Neuronal stem cell (in vitro differentiated cells): ENCODE measurements at regions not wholly inside any gene's neighbourhood (a gene's known extent, or its start where the extent isn't known, plus 50 kb on each side); places are given as distances from the start of the nearest gene placed in this dataset.

Source experiments
- DNase-seq: peaks from one replicate; pipeline ENCODE4 v3.0.0-alpha.2; 2013; ENCODE audit warnings: low spot score
- H2AFZ ChIP-seq: one replicate; pipeline ENCODE4 v1.6.1; 2013; ENCODE audit warnings: mild to moderate bottlenecking, low read length, inconsistent platforms
- H2AK5ac ChIP-seq: 2 replicates; pipeline ENCODE4 v1.6.1; 2013; ENCODE audit warnings: low read depth, mild to moderate bottlenecking, inconsistent platforms, low read length, moderate library complexity, mixed read lengths
- H2BK120ac ChIP-seq: 2 replicates; pipeline ENCODE4 v1.6.1; 2013; ENCODE audit warnings: low read depth, mild to moderate bottlenecking, inconsistent platforms, low read length, moderate library complexity, mixed read lengths
- H2BK12ac ChIP-seq: one replicate; pipeline ENCODE4 v1.6.1; 2013; ENCODE audit warnings: low read length, inconsistent platforms
- H2BK15ac ChIP-seq: 2 replicates; pipeline ENCODE4 v1.6.1; 2013; ENCODE audit warnings: mild to moderate bottlenecking, low read length, inconsistent platforms, mixed read lengths
- H2BK5ac ChIP-seq: one replicate; pipeline ENCODE4 v1.6.1; 2013; ENCODE audit warnings: inconsistent platforms, mild to moderate bottlenecking, low read length, moderate library complexity
- H3K14ac ChIP-seq: one replicate; pipeline ENCODE4 v1.6.1; 2013; ENCODE audit warnings: low read length, inconsistent platforms
- H3K18ac ChIP-seq: 2 replicates; pipeline ENCODE4 v1.6.1; 2013; ENCODE audit warnings: low read length, inconsistent platforms
- H3K23ac ChIP-seq: 2 replicates; pipeline ENCODE4 v1.6.1; 2013; ENCODE audit warnings: low read depth, mild to moderate bottlenecking, mixed read lengths, low read length, inconsistent platforms; ENCODE audit not compliant: poor library complexity
- H3K27ac ChIP-seq: replicated peaks from 3 replicates; pipeline ENCODE4 v1.5.1; 2013; ENCODE audit warnings: low read length, inconsistent platforms
- H3K27me3 ChIP-seq, 3 experiments: 2 replicates each; pipeline ENCODE4 v1.6.1; 2013; ENCODE audit warnings: low read length in 3 of 3, mild to moderate bottlenecking in 2 of 3, inconsistent platforms in 1 of 3, low read depth in 1 of 3, mixed read lengths in 1 of 3, moderate library complexity in 1 of 3; ENCODE audit not compliant: control insufficient read depth in 3 of 3, insufficient read depth in 3 of 3
- H3K36me3 ChIP-seq, 2 donors: replicated peaks in 1 of 2; 2 replicates each; pipeline ENCODE4 v1.6.1; 2013; ENCODE audit warnings: low read length in 2 of 2; ENCODE audit not compliant: control insufficient read depth in 2 of 2, insufficient read depth in 2 of 2
- H3K4ac ChIP-seq: 2 replicates; pipeline ENCODE4 v1.6.1; 2013; ENCODE audit warnings: inconsistent platforms, mild to moderate bottlenecking, low read length, moderate library complexity
- H3K4me1 ChIP-seq, 2 donors: 1 replicate in 1 of 2; 2 replicates in 1 of 2; pipeline ENCODE4 v1.6.1; 2013; ENCODE audit warnings: low read length in 2 of 2, low read depth in 1 of 2; ENCODE audit not compliant: control insufficient read depth in 2 of 2, insufficient read depth in 1 of 2
- H3K4me2 ChIP-seq: one replicate; pipeline ENCODE4 v1.6.1; 2013; ENCODE audit warnings: mild to moderate bottlenecking, low read length, inconsistent platforms; ENCODE audit not compliant: insufficient read depth, poor library complexity, severe bottlenecking
- H3K4me3 ChIP-seq, 2 donors: 2 replicates each; pipeline ENCODE4 v1.5.1; 2013; ENCODE audit warnings: low read length in 2 of 2, mild to moderate bottlenecking in 2 of 2, inconsistent platforms in 1 of 2, moderate library complexity in 1 of 2
- H3K79me1 ChIP-seq: one replicate; pipeline ENCODE4 v1.6.1; 2013; ENCODE audit warnings: low read depth, mild to moderate bottlenecking, inconsistent platforms, low read length, moderate library complexity
- H3K9ac ChIP-seq: one replicate; pipeline ENCODE4 v1.6.1; 2013; ENCODE audit warnings: mild to moderate bottlenecking, low read depth, low read length, inconsistent platforms; ENCODE audit not compliant: poor library complexity
- H3K9me3 ChIP-seq, 2 donors: replicated peaks in 1 of 2; 2 replicates each; pipeline versions ENCODE3 to v1.6.1; 2013; ENCODE audit warnings: low read length in 2 of 2, mild to moderate bottlenecking in 2 of 2, inconsistent platforms in 1 of 2, low read depth in 1 of 2, mixed read lengths in 1 of 2, moderate library complexity in 1 of 2; ENCODE audit not compliant: control insufficient read depth in 2 of 2, insufficient read depth in 1 of 2
- H4K8ac ChIP-seq: one replicate; pipeline ENCODE4 v1.6.1; 2013; ENCODE audit warnings: low read depth, mild to moderate bottlenecking, inconsistent platforms, low read length, moderate library complexity
- H4K91ac ChIP-seq: one replicate; pipeline ENCODE4 v1.6.1; 2013; ENCODE audit warnings: low read length, low read depth, mild to moderate bottlenecking, inconsistent platforms; ENCODE audit not compliant: poor library complexity
- WGBS, 2 donors: extraction: QIAGEN DNeasy Blood & Tissue Kit; methylation state at CpG; one replicate each; pipeline ENCODE4 v1.1.7; 2013; ENCODE audit warnings: missing lambda C conversion rate in 2 of 2, mixed read lengths in 1 of 2; ENCODE audit not compliant: insufficient read length in 2 of 2, insufficient replicate concordance in 1 of 2; ENCODE audit errors: extremely low coverage in 2 of 2; 5-methylcytosine and 5-hydroxymethylcytosine counted together

DNA sequence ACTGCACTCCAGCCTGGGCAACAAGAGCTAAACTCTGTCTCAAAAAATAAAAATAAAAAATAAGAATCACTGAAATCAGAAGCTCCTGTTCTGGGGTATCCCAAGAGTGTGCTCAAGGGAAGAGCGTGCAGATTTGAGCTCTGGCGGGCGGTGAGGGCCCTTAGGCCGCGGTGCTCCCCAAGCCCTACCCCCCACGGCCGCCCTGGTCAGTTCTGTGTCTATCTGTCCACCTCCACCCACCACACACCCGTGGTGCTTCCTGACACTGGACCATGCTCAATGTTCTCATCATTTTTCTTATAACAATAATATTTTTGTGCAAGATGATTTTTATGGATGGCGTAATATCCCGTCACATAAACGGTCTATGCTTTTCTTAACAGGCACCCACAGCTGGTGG, 71.1 kb downstream of the RTL6 start:
- Histone ChIP-seq H3K36me3 (no peaks in the 10 kb centered on the region), H3K4ac (no peak overlapping the region), H3K23ac (no peak overlapping the region), H3K9me3 (no peaks in the 10 kb centered on the region), H3K4me2 (no peak overlapping the region), H4K8ac (no peak overlapping the region), H2BK120ac (no peak overlapping the region), H2BK12ac (no peak overlapping the region), H3K27me3 (peaks cover 0 to 4% (median 0%) of the 10 kb centered on the region in 3 experiments), H3K79me1 (no peaks in the 10 kb centered on the region), H3K18ac (no peak overlapping the region), H2AFZ (no peak overlapping the region), H2AK5ac (no peak overlapping the region), H4K91ac (no peak overlapping the region), H3K9ac (no peak overlapping the region), H3K14ac (no peak overlapping the region), H3K4me3 (no peak overlapping the region), H3K27ac (no peak overlapping the region), H3K4me1 (peaks cover 9 to 10% of the 10 kb centered on the region in 2 donors), H2BK15ac (no peak overlapping the region), H2BK5ac (no peak overlapping the region)
- no CpG with 5 or more reads among the region's 11 CpGs for WGBS, 2 donors
- DNase-seq, result no peak

DNA sequence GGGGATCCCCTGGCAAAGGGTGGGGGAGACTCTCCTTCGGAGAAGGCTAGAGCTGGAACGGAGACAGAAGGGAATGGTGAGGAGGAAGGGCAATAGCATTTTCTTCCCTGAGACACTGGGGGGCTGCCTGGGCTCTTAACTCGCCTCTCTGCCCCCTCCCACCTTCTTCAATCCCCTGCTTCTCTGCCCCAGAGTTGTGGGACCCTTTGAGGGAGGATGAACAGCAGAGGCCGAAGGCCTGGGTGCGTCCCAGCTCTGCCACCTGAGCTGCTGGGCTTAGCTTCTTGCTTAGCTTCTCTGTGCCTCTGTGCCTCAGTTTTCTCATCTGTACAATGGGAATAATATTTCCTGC, 72.4 kb downstream of the RTL6 start:
- Histone ChIP-seq H3K9me3 (no peaks in the 10 kb centered on the region), H2BK12ac (no peak overlapping the region), H2BK5ac (no peak overlapping the region), H3K9ac (no peak overlapping the region), H3K23ac (no peak overlapping the region), H2BK120ac (no peak overlapping the region), H2AK5ac (no peak overlapping the region), H3K14ac (no peak overlapping the region), H2BK15ac (no peak overlapping the region), H3K4me1 (peaks cover 10 to 11% of the 10 kb centered on the region in 2 donors), H4K8ac (no peak overlapping the region), H3K4me3 (no peak overlapping the region), H3K4me2 (no peak overlapping the region), H3K18ac (no peak overlapping the region), H3K27me3 (no peaks in the 10 kb centered on the region), H4K91ac (no peak overlapping the region), H3K4ac (no peak overlapping the region), H2AFZ (no peak overlapping the region), H3K27ac (no peak overlapping the region), H3K36me3 (no peaks in the 10 kb centered on the region), H3K79me1 (no peaks in the 10 kb centered on the region)
- DNase-seq, result no peak
- no CpG with 5 or more reads among the region's 5 CpGs for WGBS, 2 donors

DNA sequence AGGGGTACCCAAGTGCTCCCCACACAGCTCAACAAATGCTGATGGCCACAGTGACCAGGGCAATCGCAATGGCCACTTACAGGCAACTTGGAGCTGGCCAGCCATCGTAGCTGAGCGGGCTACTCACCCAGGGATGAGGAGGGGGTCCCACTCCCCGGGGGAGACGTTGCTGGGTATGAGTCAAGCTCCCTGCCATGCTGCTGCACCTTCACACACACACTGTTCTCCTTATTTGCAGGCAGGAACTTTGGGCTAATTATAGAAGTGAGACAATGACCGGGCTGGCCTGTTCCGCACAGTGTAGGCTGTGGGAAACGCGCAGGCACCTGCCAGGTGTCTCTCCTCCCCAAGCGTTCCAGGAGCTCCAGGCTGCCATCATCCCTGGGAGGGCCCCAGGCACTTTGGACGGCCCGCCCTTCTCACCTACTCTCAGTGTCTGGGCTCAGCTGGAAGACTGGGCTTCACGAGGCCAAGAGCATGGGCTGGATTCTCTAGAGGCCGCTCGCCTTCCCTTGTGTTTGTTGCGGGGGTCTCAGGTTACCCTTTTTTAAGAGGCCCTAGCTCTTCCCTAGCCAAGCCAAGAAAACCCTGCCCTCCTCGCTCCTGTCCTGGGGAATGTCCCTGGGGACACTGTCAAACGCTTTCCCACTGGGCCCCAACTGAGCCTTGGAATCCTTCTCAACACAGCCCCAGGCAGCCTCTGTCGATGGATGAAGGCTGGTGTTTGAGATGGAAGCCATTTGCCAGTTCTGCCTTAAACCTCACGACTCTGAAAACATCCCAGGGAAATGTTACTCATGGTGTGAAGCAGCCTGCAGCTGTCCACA, 73.0 kb downstream of the RTL6 start:
- peak overlapping the region; percentile 26 for H2AK5ac ChIP-seq
- DNase-seq, result no peak

DNA sequence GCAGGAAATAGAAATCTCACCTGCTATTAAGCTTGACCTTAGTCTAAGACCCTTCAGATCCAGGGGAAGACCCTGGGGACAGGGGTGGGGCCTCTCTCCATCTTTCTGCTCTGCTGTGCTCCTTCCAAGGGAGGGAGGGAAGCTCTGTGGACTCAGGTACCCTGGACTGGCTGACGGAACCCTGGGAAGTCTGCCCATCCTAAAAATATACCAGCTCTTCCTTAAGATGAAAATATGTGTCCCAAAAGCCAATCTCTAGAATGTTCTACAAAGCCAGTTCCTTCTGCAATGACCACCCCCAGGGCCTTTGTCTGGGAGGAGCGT, 73.7 kb downstream of the RTL6 start:
- Histone ChIP-seq H3K23ac (no peak overlapping the region), H3K4me3 (no peak overlapping the region), H3K4me1 (peaks cover 7 to 11% of the 10 kb centered on the region in 2 donors), H3K36me3 (no peaks in the 10 kb centered on the region), H4K8ac (no peak overlapping the region), H4K91ac (no peak overlapping the region), H3K27ac (no peak overlapping the region), H2BK15ac (no peak overlapping the region), H2BK5ac (no peak overlapping the region), H2AFZ (no peak overlapping the region), H2BK12ac (no peak overlapping the region), H3K27me3 (no peaks in the 10 kb centered on the region), H2AK5ac (no peak overlapping the region), H3K79me1 (no peaks in the 10 kb centered on the region), H3K9ac (no peak overlapping the region), H3K14ac (peak overlapping the region; percentile 10), H3K18ac (no peak overlapping the region), H3K4me2 (no peak overlapping the region), H3K9me3 (no peaks in the 10 kb centered on the region), H3K4ac (no peak overlapping the region), H2BK120ac (no peak overlapping the region)
- no peak for DNase-seq
- WGBS, 2 donors, result no CpG with 5 or more reads among the region's 2 CpGs

More for the DNA sequence above, 73.0 kb downstream of the RTL6 start:
- no peak overlapping the region for H3K4me2 ChIP-seq
- no peak overlapping the region for H3K9ac ChIP-seq
- no peak overlapping the region for H3K4ac ChIP-seq
- no peak overlapping the region for H3K14ac ChIP-seq
- no peak overlapping the region for H4K8ac ChIP-seq
- H4K91ac ChIP-seq, result no peak overlapping the region
- no peaks in the 10 kb centered on the region for H3K79me1 ChIP-seq
- no peaks in the 10 kb centered on the region for H3K36me3 ChIP-seq
- peak overlapping the region; percentile 84 for H2BK15ac ChIP-seq
- no peak overlapping the region for H2BK12ac ChIP-seq
- H2BK120ac ChIP-seq, result no peak overlapping the region
- H3K4me1 ChIP-seq, result peaks cover 10 to 11% of the 10 kb centered on the region in 2 donors
- no CpG with 5 or more reads among the region's 20 CpGs for WGBS, 2 donors
- H2AFZ ChIP-seq, result no peak overlapping the region
- H3K4me3 ChIP-seq, result no peak overlapping the region
- no peak overlapping the region for H3K27ac ChIP-seq
- H3K9me3 ChIP-seq, result no peaks in the 10 kb centered on the region
- H3K23ac ChIP-seq, result no peak overlapping the region
- H2BK5ac ChIP-seq, result no peak overlapping the region
- H3K27me3 ChIP-seq, result no peaks in the 10 kb centered on the region
- peak overlapping the region; percentile 39 for H3K18ac ChIP-seq
